ENCODE measurements at regions not wholly inside any gene's neighbourhood (a gene's known extent, or its start where the extent isn't known, plus 50 kb on each side); places are given as distances from the start of the nearest gene placed in this dataset.

GRCh38 chr16:86868786-86869185, 290.4 kb downstream of the FOXL1 start:
- TF ChIP-seq, protein P1, sequence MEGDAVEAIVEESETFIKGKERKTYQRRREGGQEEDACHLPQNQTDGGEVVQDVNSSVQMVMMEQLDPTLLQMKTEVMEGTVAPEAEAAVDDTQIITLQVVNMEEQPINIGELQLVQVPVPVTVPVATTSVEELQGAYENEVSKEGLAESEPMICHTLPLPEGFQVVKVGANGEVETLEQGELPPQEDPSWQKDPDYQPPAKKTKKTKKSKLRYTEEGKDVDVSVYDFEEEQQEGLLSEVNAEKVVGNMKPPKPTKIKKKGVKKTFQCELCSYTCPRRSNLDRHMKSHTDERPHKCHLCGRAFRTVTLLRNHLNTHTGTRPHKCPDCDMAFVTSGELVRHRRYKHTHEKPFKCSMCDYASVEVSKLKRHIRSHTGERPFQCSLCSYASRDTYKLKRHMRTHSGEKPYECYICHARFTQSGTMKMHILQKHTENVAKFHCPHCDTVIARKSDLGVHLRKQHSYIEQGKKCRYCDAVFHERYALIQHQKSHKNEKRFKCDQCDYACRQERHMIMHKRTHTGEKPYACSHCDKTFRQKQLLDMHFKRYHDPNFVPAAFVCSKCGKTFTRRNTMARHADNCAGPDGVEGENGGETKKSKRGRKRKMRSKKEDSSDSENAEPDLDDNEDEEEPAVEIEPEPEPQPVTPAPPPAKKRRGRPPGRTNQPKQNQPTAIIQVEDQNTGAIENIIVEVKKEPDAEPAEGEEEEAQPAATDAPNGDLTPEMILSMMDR (conservative IDR thresholded peaks at IDR 0.05; ENCODE audit: low read depth), result no peak
- CTCF ChIA-PET, result no interaction called here
- no peak for DNase-seq (ENCODE audit: low spot score)
- H3K27ac ChIP-seq, result no peak overlapping the region
- POLR2A ChIA-PET (ENCODE audit: low non-redundant PET), result no interaction called here

GRCh38 chr16:86869288-86870022, 291.1 kb downstream of the FOXL1 start:
- no peak overlapping the region for H3K27ac ChIP-seq
- DNase-seq (ENCODE audit: low spot score), result no peak
- TF ChIP-seq, protein P1 (conservative IDR thresholded peaks at IDR 0.05; ENCODE audit: low read depth), result no peak
- POLR2A ChIA-PET (ENCODE audit: low non-redundant PET), result no interaction called here
- CTCF ChIA-PET, result no interaction called here

GRCh38 chr16:86870380-86870779, 292.0 kb downstream of the FOXL1 start:
- TF ChIP-seq, protein P1 (conservative IDR thresholded peaks at IDR 0.05; ENCODE audit: low read depth), result no peak
- DNase-seq (ENCODE audit: low spot score), result no peak
- no peak overlapping the region for H3K27ac ChIP-seq
- POLR2A ChIA-PET (ENCODE audit: low non-redundant PET), result no interaction called here
- CTCF ChIA-PET, result no interaction called here

DNA sequence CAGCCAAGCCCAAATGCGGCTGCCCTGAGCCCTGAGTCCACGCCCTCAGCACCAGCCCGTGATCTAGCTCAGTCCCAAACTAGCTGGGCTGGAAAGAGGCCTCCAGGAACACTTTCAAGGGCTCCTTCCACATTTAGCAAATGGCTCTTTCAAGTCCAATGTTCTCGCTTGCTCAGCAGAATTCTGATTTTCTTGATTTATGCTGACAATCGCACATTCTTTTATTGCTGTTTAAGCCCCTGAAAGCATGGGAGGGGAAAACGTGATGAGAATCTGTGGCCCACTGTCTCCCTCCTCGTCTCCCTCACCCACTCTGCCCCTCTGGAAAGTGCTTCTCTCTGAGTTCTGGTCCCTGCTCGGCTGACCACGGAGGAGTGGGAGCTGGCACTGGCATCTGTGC, 293.8 kb downstream of the FOXL1 start:
- CTCF ChIA-PET, result interaction anchor here (0.6 kb wide), 1 partner anchor 89 kb away, joined by 3 read pairs; no protein-coding TSS in a partner anchor
- H3K27ac ChIP-seq, result no peak overlapping the region
- POLR2A ChIA-PET (ENCODE audit: low non-redundant PET), result no interaction called here
- TF ChIP-seq, protein P1 (conservative IDR thresholded peaks at IDR 0.05; ENCODE audit: low read depth), result no peak
- no peak for DNase-seq (ENCODE audit: low spot score)

DNA sequence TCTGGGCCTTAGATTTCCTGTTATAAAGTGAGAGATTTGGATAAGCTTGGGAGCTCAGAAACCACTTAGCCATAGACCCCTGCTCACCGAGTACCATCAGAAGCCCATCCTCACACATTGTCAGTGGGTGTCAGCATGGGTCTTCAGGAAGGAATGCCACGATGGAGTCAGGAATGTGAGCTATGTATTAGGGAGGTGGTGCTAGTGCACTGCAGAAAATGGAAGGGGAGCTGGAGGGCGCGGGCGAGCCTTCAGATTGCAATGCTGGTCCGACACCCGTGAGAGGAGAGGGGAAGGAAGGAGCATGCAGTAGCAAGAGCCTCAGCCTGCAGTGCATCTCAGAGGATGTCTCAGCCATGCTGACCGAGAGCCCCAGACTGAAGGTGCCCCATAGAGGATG, 294.5 kb downstream of the FOXL1 start:
- H3K27ac ChIP-seq, result no peak overlapping the region
- DNase-seq (ENCODE audit: low spot score), result no peak
- TF ChIP-seq, protein P1 (conservative IDR thresholded peaks at IDR 0.05; ENCODE audit: low read depth), result no peak
- CTCF ChIA-PET, result interaction anchor here (0.6 kb wide), 2 partner anchors 89 to 430 kb away, joined by 3 read pairs; no protein-coding TSS in a partner anchor
- POLR2A ChIA-PET (ENCODE audit: low non-redundant PET), result no interaction called here

DNA sequence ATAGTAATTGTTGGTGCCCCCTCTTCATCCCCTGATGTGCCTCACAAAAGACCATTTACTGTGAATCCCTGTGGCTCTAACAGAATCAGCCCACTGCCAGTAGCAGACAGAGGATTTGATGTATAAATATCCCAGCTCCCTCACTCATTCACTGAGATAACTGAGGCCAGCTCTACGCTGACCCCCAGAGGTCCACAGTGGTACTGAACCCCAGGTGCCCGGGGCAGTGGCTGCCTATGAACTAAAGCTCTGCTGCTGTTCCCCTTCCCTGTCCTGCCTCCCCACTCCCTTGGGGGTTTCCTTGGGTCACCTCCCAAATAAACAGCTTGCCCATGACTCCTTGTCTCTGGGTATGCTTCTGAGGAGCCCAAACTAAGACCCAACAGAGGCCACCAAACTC, 295.8 kb downstream of the FOXL1 start:
- TF ChIP-seq, protein P1 (conservative IDR thresholded peaks at IDR 0.05; ENCODE audit: low read depth), result peak; percentile 32; the same call in 1 of the 2 replicates
- POLR2A ChIA-PET (ENCODE audit: low non-redundant PET), result no interaction called here
- peak; percentile 18 for DNase-seq (ENCODE audit: low spot score)
- CTCF ChIA-PET, result interaction anchor here (0.6 to 1.3 kb wide), 3 partner anchors 298 to 1162 kb away, joined by 3 to 5 read pairs (median 4); no protein-coding TSS in a partner anchor
- H3K27ac ChIP-seq, result no peak overlapping the region

Measured in RWPE1 (cell line).